Mesenchymal stem cell (in vitro differentiated cells and primary cell): ENCODE measurements at regions not wholly inside any gene's neighbourhood (a gene's known extent, or its start where the extent isn't known, plus 50 kb on each side); places are given as distances from the start of the nearest gene placed in this dataset.

Experiments used
- DNase-seq: peaks from one replicate; pipeline ENCODE4 v3.0.0-alpha.2; 2013
- H2AFZ ChIP-seq: one replicate; pipeline ENCODE4 v1.6.1; 2013; ENCODE audit warnings: low read depth, mild to moderate bottlenecking, control low read depth, inconsistent platforms, low read length, moderate library complexity
- H2AK5ac ChIP-seq: 2 replicates; pipeline ENCODE4 v1.6.1; 2013; ENCODE audit warnings: low read length, moderate library complexity, mild to moderate bottlenecking, inconsistent platforms; ENCODE audit not compliant: severe bottlenecking
- H2BK120ac ChIP-seq: one replicate; pipeline ENCODE4 v1.6.1; 2013; ENCODE audit warnings: low read depth, mild to moderate bottlenecking, inconsistent platforms, low read length, moderate library complexity
- H2BK12ac ChIP-seq, 2 experiments: one replicate each; pipeline ENCODE4 v1.6.1; 2013; ENCODE audit warnings: inconsistent platforms in 2 of 2, low read length in 2 of 2, mild to moderate bottlenecking in 2 of 2, moderate library complexity in 2 of 2, control low read depth in 1 of 2
- H2BK15ac ChIP-seq: one replicate; pipeline ENCODE4 v1.6.1; 2013; ENCODE audit warnings: mild to moderate bottlenecking, low read depth, inconsistent platforms; ENCODE audit not compliant: poor library complexity, severe bottlenecking
- H2BK5ac ChIP-seq: 2 replicates; pipeline ENCODE4 v1.6.1; 2013; ENCODE audit warnings: low read depth, mild to moderate bottlenecking, low read length, control low read depth, inconsistent platforms; ENCODE audit not compliant: poor library complexity, severe bottlenecking
- H3K14ac ChIP-seq, 2 experiments: one replicate each; pipeline ENCODE4 v1.6.1; 2013; ENCODE audit warnings: inconsistent platforms in 2 of 2, low read length in 2 of 2, control low read depth in 1 of 2, mild to moderate bottlenecking in 1 of 2, moderate library complexity in 1 of 2
- H3K18ac ChIP-seq, 2 experiments: one replicate each; pipeline ENCODE4 v1.6.1; 2013; ENCODE audit warnings: inconsistent platforms in 2 of 2, low read length in 2 of 2, control low read depth in 1 of 2, low read depth in 1 of 2, mild to moderate bottlenecking in 1 of 2
- H3K23ac ChIP-seq, 2 experiments: one replicate each; pipeline ENCODE4 v1.6.1; 2013; ENCODE audit warnings: inconsistent platforms in 2 of 2, low read length in 2 of 2, mild to moderate bottlenecking in 2 of 2, moderate library complexity in 2 of 2, control low read depth in 1 of 2
- H3K27ac ChIP-seq: 2 replicates; pipeline ENCODE4 v1.5.1; 2013; ENCODE audit warnings: mild to moderate bottlenecking, moderate library complexity, low read length, control low read depth, inconsistent platforms; ENCODE audit not compliant: poor library complexity, severe bottlenecking
- H3K27me3 ChIP-seq, 2 experiments: 2 replicates each; pipeline versions ENCODE4 v1.6.1 to v1.7.0; 2013; ENCODE audit warnings: low read length in 2 of 2, mild to moderate bottlenecking in 2 of 2, moderate library complexity in 2 of 2, control low read depth in 1 of 2, inconsistent platforms in 1 of 2; ENCODE audit not compliant: control insufficient read depth in 1 of 2, insufficient read depth in 1 of 2
- H3K36me3 ChIP-seq, 2 experiments: 2 replicates each; pipeline versions ENCODE4 v1.6.1 to v1.7.0; 2013; ENCODE audit warnings: low read length in 2 of 2, control low read depth in 1 of 2, inconsistent platforms in 1 of 2, low read depth in 1 of 2, mild to moderate bottlenecking in 1 of 2; ENCODE audit not compliant: insufficient read depth in 2 of 2, control insufficient read depth in 1 of 2
- H3K4ac ChIP-seq, 2 experiments: one replicate each; pipeline ENCODE4 v1.6.1; 2013; ENCODE audit warnings: inconsistent platforms in 2 of 2, low read length in 2 of 2, mild to moderate bottlenecking in 2 of 2, moderate library complexity in 2 of 2, control low read depth in 1 of 2, low read depth in 1 of 2
- H3K4me1 ChIP-seq: 2 replicates; pipeline ENCODE4 v1.6.1; 2013; ENCODE audit warnings: low read depth, low read length, control low read depth; ENCODE audit not compliant: control insufficient read depth, insufficient read depth
- H3K4me2 ChIP-seq: 2 replicates; pipeline ENCODE4 v1.6.1; 2013; ENCODE audit warnings: low read length, mild to moderate bottlenecking, inconsistent platforms; ENCODE audit not compliant: poor library complexity, severe bottlenecking
- H3K4me3 ChIP-seq, 2 experiments: 2 replicates each; pipeline versions ENCODE4 v1.5.1 to v1.7.0; 2013; ENCODE audit warnings: low read length in 2 of 2, mild to moderate bottlenecking in 2 of 2, control low read depth in 1 of 2, low read depth in 1 of 2; ENCODE audit not compliant: insufficient read depth in 1 of 2
- H3K79me1 ChIP-seq: replicated peaks from 2 replicates; pipeline ENCODE4 v1.6.1; 2013; ENCODE audit warnings: mild to moderate bottlenecking, control low read depth, low read length, inconsistent platforms; ENCODE audit not compliant: poor library complexity, severe bottlenecking
- H3K9ac ChIP-seq: 2 replicates; pipeline ENCODE4 v1.7.0; 2013; ENCODE audit warnings: mild to moderate bottlenecking, low read length, moderate library complexity
- H3K9me3 ChIP-seq: 2 replicates; pipeline ENCODE4 v1.7.0; 2013; ENCODE audit warnings: mild to moderate bottlenecking, low read length; ENCODE audit not compliant: control insufficient read depth
- H4K8ac ChIP-seq: one replicate; pipeline ENCODE4 v1.6.1; 2013; ENCODE audit warnings: inconsistent platforms, mild to moderate bottlenecking, low read length, moderate library complexity
- H4K91ac ChIP-seq: one replicate; pipeline ENCODE4 v1.6.1; 2013; ENCODE audit warnings: mild to moderate bottlenecking, low read length, inconsistent platforms
- WGBS: methylation state at CpG from one replicate; pipeline ENCODE4 v1.1.7; 2013; ENCODE audit warnings: mixed read lengths; 5-methylcytosine and 5-hydroxymethylcytosine counted together

- Histone ChIP-seq H4K8ac (no peak overlapping the region), H3K18ac (no peak overlapping the region)
These were observed 86.5 kb downstream of the RPS12 start for GRCh38 chr6:132900849-132901248.

GRCh38 chr6:132902901-132903300 lies 88.5 kb downstream of the RPS12 start:
- Histone ChIP-seq H3K36me3 (no peaks in the 10 kb centered on the region), H3K14ac (no peak overlapping the region), H3K18ac (no peak overlapping the region), H2BK5ac (no peak overlapping the region), H3K23ac (no peak overlapping the region), H4K8ac (no peak overlapping the region), H3K27me3 (no peaks in the 10 kb centered on the region), H3K27ac (no peak overlapping the region), H3K4me1 (no peaks in the 10 kb centered on the region), H3K9me3 (no peaks in the 10 kb centered on the region), H3K4ac (no peak overlapping the region), H2BK12ac (no peak overlapping the region), H3K9ac (no peak overlapping the region), H2AK5ac (no peak overlapping the region), H3K79me1 (no peaks in the 10 kb centered on the region), H4K91ac (no peak overlapping the region), H2BK15ac (no peak overlapping the region), H2BK120ac (no peak overlapping the region), H2AFZ (no peak overlapping the region), H3K4me3 (no peak overlapping the region), H3K4me2 (no peak overlapping the region)
- WGBS: 93% methylated on average over 5 of the region's 6 CpGs
- no peak for DNase-seq

More at GRCh38 chr6:132900849-132901248, 86.5 kb downstream of the RPS12 start:
- no peak overlapping the region for H3K4ac ChIP-seq
- no peak overlapping the region for H3K14ac ChIP-seq
- no peak overlapping the region for H3K9ac ChIP-seq
- no peak overlapping the region for H2BK12ac ChIP-seq
- H2BK15ac ChIP-seq: no peak overlapping the region
- no peak overlapping the region for H4K91ac ChIP-seq
- no peak overlapping the region for H2BK5ac ChIP-seq
- no peak overlapping the region for H2AK5ac ChIP-seq
- no peak for DNase-seq
- no peaks in the 10 kb centered on the region for H3K79me1 ChIP-seq
- no peak overlapping the region for H3K4me3 ChIP-seq
- H3K4me1 ChIP-seq: no peaks in the 10 kb centered on the region
- H3K4me2 ChIP-seq: no peak overlapping the region
- H3K27ac ChIP-seq: no peak overlapping the region
- no peak overlapping the region for H2AFZ ChIP-seq
- WGBS: 78% methylated on average over 2 of the region's 2 CpGs
- no peak overlapping the region for H2BK120ac ChIP-seq
- H3K36me3 ChIP-seq: no peaks in the 10 kb centered on the region
- H3K9me3 ChIP-seq: no peaks in the 10 kb centered on the region
- no peak overlapping the region for H3K23ac ChIP-seq
- no peaks in the 10 kb centered on the region for H3K27me3 ChIP-seq

- Histone ChIP-seq H2BK120ac (no peak overlapping the region), H3K4me3 (no peak overlapping the region), H3K79me1 (no peaks in the 10 kb centered on the region), H2AK5ac (no peak overlapping the region), H3K27ac (no peak overlapping the region), H3K36me3 (no peaks in the 10 kb centered on the region), H2AFZ (no peak overlapping the region), H2BK12ac (no peak overlapping the region), H3K4ac (no peak overlapping the region), H3K27me3 (no peaks in the 10 kb centered on the region), H2BK15ac (no peak overlapping the region), H4K91ac (no peak overlapping the region), H3K4me1 (peaks cover under 1% of the 10 kb centered on the region), H3K9me3 (no peaks in the 10 kb centered on the region), H3K14ac (no peak overlapping the region), H3K18ac (no peak overlapping the region), H3K4me2 (no peak overlapping the region), H3K23ac (no peak overlapping the region), H3K9ac (no peak overlapping the region), H4K8ac (no peak overlapping the region), H2BK5ac (no peak overlapping the region)
- no peak for DNase-seq
- WGBS: 0% methylated on average over 1 of the region's 1 CpG
These were observed 92.9 kb downstream of the RPS12 start for GRCh38 chr6:132907231-132907630.

GRCh38 chr6:132907914-132908313 lies 93.5 kb downstream of the RPS12 start:
- no CpG with 5 or more reads among the region's 7 CpGs for WGBS
- no peak overlapping the region for H3K27ac ChIP-seq
- no peak overlapping the region for H3K4me2 ChIP-seq
- H2BK5ac ChIP-seq: no peak overlapping the region
- no peak overlapping the region for H3K18ac ChIP-seq
- no peaks in the 10 kb centered on the region for H3K36me3 ChIP-seq
- no peak overlapping the region for H3K9ac ChIP-seq
- no peak overlapping the region for H4K8ac ChIP-seq
- no peak overlapping the region for H3K4me3 ChIP-seq
- H3K9me3 ChIP-seq: no peaks in the 10 kb centered on the region
- H4K91ac ChIP-seq: no peak overlapping the region
- H2BK120ac ChIP-seq: no peak overlapping the region
- H2BK12ac ChIP-seq: peak overlapping the region in 1 of 2 experiments; percentile 31
- H3K79me1 ChIP-seq: no peaks in the 10 kb centered on the region
- H3K4me1 ChIP-seq: peaks cover 2% of the 10 kb centered on the region
- no peak overlapping the region for H3K23ac ChIP-seq
- H3K27me3 ChIP-seq: no peaks in the 10 kb centered on the region
- H3K14ac ChIP-seq: no peak overlapping the region
- no peak overlapping the region for H2BK15ac ChIP-seq
- H3K4ac ChIP-seq: no peak overlapping the region
- no peak overlapping the region for H2AK5ac ChIP-seq
- DNase-seq: peak; percentile 71
- peak overlapping the region; percentile 71 for H2AFZ ChIP-seq
